ENCODE measurements at regions not wholly inside any gene's neighbourhood (a gene's known extent, or its start where the extent isn't known, plus 50 kb on each side); places are given as distances from the start of the nearest gene placed in this dataset.
"Not testable (repeated sequence)": the region's sequence is repeated elsewhere in the genome, so short reads cannot be mapped to it uniquely, and the experiment has no call there.

- DNase-seq, result peak; percentile 89
These were observed 442.6 kb downstream of the PRDM2 start for GRCh38 chr1:14142397-14143100.

DNA sequence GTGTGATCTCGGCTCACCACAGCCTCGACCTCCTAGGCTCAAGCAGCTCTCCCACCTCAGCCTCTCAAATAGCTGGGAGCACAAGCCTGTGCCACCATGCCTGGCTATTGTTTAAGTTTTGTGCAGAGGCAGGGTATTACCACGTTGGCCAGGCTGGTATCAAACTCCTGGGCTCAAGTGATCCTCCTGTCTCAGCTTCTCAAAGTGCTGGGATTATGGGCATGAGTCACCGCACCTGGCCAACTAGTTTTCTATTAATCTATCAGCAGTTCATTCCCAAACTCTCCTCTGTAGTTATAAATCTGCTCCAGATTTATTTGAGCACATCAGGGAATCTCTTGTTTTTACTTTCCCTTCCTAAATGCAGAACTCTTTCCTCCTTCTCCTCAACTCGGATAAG is 443.8 kb downstream of the PRDM2 start:
- no peak for DNase-seq

DNA sequence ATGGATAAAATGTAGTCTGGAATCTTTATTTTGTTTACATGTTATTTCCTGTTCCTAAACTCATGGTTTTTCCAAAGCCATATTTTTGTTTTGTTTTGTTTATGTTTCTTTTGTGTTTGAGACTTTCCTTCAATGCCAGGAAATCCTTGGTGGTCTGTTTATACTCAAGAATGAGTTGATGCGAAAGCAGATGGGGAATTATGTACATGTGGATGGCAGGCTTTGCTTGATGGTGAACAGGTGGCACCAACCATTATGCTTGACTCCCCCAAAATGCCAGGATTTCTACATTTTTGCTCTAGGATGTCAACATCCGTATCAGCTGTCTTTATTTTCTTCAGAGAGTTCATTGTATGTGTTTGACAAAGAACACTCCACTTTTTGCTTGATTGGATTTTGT is 448.5 kb downstream of the PRDM2 start:
- DNase-seq, result no peak

DNA sequence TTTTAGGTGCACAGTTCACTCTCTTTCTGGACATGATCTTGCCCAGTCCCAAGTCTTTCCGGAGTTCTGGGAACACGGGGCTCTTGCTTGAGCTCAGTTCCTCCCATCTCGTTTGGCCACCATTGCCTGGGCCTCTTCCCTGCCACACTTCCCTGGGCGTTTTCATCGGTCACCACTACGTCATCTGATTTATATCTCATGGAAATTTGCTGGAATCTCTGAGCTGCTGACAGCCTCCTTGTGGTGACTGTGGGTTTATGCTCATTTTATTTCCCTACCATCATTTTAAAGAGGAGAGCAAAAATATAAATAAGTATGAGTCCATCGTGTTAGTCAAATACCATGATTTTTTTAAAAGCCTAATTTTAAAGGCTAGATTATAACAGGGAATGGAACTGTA is 449.1 kb upstream of the KAZN start:
- no peak for DNase-seq

DNA sequence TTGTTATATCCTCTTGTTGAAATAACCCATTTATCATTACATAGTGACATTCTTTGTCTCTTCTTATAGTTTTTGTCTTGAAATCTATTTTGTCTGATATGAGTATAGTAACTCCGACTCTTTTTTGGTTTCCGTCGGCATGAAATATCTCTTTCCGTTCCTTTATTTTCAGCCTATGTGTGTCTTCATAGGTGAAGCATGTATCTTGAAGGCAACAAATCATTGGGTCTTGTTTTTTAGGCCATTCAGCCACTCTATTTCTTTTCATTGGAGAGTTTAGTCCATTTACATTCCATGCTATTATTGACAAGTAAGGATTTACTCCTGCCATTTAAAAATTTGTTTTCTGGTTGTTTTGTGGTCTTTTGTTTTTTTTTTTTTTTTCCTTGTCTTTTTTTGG is 441.9 kb upstream of the KAZN start:
- no peak for DNase-seq

- DNase-seq, result no peak
These were observed 437.7 kb upstream of the KAZN start for GRCh38 chr1:14160781-14161180.

GRCh38 chr1:14163246-14163645 is 435.2 kb upstream of the KAZN start:
- DNase-seq, result no peak

DNA sequence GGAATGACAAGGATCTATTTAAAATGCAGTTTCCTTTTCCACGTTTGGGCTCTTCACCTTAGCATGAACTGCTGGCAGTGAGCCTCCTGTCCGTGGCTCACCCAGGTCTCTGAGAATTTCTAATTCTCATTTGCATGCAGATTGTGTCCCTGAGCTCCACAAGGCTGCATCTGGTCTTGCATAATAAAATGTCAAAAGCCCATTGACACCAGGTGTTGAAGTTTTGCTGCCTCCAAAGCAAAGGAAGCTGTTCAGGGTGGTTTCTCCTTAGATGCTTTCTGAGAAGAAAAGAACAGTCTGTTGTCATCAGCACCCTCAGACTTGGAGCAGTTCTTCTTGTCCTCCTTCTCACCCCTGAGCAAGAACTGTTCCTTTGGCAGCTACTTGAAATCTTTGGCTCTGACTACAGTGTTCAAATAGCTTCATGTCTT is 433.1 kb upstream of the KAZN start:
- no peak for DNase-seq

- no peak for DNase-seq
These were observed 430.6 kb upstream of the KAZN start for GRCh38 chr1:14167884-14168283.

DNA sequence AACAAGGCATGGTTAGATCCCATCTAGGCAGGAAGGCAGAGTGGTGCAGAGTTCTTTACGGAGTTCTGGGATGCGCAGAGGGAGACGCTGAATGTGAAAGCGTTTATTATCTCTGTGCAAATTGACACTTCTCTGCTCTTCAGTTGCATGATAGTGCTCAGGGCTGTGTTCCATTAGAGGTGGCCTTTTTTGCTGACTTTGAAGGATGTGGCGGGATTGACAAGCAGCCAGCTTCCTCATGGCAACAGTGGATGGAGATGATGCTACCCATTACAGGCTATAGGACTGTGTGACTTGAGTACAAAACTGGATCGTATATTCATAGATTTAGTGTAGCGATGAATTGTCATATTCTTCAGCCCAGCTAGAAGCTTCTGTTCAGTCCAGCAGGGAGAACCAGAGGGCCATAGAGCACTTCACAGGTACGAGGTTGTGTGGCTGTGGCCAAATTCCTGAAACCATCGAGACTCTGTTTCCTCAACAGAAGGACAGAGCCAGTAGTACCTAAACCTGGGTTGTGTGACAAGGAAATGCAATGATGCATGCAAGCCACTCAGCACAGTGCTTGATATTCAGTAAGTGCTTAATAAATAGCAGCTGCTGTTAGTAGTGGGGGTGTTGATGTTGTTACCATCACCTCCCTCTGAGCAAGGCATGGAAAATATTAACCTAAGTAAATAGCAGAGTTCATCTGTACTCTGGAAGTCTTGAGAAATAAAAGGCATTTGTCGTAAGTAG is 430.0 kb upstream of the KAZN start:
- DNase-seq, result no peak

DNA sequence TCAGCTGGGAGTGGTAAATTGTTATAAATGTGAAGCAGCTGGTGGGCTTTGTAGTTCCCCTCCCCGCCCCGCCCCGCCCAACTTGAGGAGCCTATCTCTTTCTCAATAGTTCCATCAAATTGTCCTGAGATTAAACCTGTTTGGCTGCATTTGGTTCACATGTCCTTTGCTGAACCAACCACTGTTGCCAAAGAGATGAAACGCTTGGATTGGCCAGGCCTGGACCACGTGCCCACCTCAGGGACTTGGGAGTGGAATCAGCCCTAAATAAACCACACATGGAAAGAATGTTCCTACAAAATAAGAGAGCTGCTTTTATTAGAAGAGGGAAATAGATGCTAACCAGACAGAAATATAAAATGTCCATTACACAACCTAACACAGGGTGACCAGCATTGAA is 424.9 kb upstream of the KAZN start:
- DNase-seq, result no peak

GRCh38 chr1:14177866-14178265 is 420.6 kb upstream of the KAZN start:
- DNase-seq, result not testable (repeated sequence)

GRCh38 chr1:14180738-14181137 is 417.7 kb upstream of the KAZN start:
- DNase-seq, result no peak

DNA sequence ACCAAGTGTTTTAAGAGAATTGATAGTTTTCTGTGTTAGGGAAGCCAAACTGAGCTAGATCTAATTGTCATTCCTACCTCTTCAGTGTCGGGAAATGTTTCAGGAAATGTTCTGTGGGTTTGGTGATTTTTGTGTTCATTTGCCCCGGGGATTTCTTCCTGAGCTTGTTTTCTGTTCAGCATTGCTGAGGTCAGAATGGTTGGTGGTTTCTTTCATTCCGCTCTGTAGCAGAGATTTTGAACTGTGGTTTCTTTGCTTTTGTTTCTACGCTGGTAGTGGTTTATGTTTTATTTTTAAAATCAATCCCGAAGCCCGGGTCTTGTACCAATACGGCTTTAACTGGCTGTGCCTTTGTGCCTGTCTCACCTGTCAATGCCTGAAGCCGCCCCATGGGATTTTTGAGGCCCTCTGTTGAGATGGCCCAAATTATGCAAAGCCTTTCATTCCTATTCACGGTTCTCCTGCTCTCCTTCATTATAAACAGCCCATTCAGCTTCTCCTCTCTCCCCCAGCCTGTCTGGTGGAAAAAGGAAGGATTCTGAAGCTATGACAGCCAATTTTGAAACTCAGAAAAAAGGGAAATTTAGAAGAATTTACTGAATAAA is 417.2 kb upstream of the KAZN start:
- no peak for DNase-seq

DNA sequence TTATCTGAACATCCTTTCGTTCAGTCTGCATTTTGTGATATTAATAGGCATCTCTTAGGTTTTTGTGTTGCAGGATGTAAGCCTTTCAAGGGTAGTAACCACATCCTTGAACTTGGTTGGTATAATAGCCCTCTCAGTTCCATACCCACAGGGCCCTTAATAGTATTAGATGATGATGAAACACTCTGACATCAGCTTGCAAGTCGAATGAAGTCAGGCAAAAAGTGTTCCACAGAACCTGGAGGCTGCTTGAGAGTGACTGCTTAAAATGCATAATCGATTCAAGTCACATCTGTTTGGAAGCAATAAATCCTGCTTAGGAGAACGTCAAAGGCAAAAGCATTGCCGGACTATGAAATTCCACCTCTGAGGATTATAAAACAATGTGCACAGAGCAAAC is 415.6 kb upstream of the KAZN start:
- DNase-seq, result no peak

DNA sequence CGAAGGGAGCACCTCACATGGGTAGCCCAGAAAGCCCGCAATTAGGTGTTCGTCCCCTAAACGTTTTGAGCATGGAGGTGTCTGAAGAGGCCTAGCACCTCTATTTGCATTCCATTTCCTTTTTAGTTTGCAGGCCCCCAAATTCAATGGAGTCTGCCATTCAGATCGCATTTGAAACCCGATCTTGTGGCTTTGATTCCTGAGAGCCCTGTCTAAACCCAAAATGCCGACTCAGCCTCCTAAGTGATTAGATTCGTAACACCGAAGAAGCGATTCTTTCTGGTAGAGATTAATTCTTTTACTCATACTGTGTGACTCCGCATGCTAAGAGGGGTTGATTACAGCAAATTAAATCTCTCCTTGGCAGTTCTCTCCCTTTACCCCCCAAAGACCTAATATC is 415.2 kb upstream of the KAZN start:
- no peak for DNase-seq

DNA sequence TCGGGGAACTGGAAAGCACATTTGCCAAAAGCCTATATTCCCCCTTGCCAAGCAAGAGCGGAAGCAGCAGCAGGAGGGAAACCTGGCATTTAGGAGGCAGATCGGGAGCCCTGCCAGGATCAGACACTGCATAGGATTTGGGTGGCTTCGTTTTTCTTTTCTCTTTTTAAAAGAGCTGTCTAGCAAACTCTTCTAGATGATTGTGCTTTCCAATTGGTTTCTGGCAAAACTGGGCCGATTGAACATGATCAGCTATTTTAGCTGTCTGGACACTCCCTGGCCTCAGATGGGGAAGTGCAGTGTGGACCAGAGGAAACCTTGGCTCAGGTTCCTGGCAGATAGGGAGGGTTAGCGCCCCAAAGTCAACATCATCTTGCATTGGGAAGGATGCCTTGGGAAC is 414.0 kb upstream of the KAZN start:
- DNase-seq, result peak; percentile 18

- no peak for DNase-seq
These were observed 409.1 kb upstream of the KAZN start for GRCh38 chr1:14189381-14189780.

GRCh38 chr1:14190508-14190907 is 408.0 kb upstream of the KAZN start:
- DNase-seq, result no peak

DNA sequence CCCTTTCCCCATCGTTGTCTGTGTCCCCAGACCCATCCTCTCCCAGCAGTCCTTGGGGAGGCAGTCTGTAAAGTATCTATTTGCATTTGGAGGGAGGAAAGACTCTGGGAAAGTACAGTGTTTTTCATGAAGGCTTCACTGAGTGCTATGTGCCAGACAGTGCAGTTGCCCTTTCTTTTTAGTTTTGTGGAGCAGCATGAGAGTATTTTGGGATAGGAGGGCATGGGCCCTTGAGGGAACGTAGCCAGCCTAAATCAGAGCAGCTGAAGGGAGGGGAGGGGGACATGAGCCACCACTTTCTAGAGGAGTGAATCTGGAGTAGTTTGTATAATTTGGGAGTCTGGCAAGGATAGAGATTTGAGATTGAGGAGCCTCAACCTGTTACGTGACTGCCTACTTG is 404.0 kb upstream of the KAZN start:
- DNase-seq, result no peak

- no peak for DNase-seq
These were observed 393.4 kb upstream of the KAZN start for GRCh38 chr1:14205066-14205465.

DNA sequence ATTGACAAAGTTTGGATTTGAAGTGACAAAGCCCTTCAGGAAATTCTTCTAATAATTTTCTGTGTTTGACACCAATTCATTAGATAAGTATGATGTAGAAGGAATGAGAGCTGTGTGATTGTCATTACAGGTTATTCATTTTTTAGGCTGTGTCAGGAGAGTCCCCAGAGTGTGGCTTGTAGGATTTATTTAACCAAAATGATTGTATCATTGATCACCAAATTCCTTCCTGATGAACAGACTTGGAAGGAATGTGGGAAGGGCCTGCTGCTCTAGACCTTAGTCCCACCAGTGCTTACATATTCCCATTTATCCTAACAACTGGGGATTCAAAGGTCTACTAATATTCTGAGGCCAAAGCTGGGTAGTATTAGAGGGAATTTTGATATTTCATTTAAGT is 383.3 kb upstream of the KAZN start:
- no peak for DNase-seq

DNA sequence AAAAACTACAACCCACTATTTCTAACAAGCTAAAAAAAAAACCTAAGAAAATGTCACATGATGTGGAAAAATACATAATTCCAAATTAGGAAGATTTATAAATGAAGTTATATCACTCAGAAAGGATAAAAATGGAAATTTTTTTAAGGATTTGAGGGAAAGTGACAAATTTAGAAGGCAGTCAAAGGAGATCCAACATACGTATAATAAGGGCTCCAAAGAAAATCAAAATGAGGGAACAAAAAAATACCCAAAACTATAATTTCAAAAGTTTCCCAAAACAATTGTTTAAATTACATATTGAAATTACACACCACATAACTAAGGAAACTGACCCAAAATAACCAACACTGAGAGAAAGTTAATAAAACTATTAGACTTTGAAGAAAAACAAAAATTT is 381.1 kb upstream of the KAZN start:
- DNase-seq, result peak; percentile 47

GRCh38 chr1:14220324-14220723 is 378.2 kb upstream of the KAZN start:
- DNase-seq, result no peak

All from eye (tissue), 1 donor.